ENCODE measurements at regions not wholly inside any gene's neighbourhood (a gene's known extent, or its start where the extent isn't known, plus 50 kb on each side); places are given as distances from the start of the nearest gene placed in this dataset.
"Not testable (repeated sequence)": the region's sequence is repeated elsewhere in the genome, so short reads cannot be mapped to it uniquely, and the experiment has no call there.

GRCh38 chr12:65740506-65740872 is 83.8 kb upstream of the HMGA2 start:
- no peak for DNase-seq

DNA sequence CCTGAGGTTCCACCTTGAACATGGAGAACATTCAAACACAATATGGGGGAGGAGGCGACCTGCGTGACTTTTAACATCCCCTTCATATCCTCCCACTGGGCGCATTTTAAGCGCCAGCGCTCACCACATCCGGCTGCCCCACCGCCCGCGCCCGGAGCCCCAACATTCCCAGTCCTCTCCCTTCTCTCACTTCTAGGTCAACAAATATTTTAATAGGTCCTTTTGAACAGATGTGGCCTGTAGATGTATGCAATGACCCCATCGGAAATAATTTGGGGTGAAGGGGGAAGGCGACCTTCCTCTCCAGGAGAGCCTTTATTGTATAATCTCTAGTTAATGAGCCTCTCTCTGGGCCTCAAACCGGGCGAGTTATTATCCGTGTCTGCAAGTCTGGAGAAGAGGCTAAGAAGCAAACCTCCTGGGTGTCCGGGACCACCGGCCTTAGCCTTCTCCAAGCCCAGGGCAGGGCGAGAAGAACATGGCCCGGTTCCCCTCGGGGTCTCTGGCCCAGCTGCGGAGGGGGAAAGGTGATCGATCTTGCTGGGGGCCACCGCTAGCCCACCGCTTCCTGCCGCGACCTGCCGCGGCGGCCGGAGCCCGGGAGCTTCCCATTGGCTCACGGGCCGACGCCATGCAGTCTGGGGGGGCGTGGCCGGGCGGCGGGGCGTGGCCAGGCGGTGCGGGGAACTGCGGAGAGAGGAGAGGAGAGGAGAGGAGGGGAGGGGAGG is 83.2 kb upstream of the HMGA2 start:
- peak; percentile 53 to 84 (median 66) for DNase-seq

GRCh38 chr12:65741656-65742017 is 82.6 kb upstream of the HMGA2 start:
- DNase-seq, result peak; percentile 12 to 43 (median 28)

DNA sequence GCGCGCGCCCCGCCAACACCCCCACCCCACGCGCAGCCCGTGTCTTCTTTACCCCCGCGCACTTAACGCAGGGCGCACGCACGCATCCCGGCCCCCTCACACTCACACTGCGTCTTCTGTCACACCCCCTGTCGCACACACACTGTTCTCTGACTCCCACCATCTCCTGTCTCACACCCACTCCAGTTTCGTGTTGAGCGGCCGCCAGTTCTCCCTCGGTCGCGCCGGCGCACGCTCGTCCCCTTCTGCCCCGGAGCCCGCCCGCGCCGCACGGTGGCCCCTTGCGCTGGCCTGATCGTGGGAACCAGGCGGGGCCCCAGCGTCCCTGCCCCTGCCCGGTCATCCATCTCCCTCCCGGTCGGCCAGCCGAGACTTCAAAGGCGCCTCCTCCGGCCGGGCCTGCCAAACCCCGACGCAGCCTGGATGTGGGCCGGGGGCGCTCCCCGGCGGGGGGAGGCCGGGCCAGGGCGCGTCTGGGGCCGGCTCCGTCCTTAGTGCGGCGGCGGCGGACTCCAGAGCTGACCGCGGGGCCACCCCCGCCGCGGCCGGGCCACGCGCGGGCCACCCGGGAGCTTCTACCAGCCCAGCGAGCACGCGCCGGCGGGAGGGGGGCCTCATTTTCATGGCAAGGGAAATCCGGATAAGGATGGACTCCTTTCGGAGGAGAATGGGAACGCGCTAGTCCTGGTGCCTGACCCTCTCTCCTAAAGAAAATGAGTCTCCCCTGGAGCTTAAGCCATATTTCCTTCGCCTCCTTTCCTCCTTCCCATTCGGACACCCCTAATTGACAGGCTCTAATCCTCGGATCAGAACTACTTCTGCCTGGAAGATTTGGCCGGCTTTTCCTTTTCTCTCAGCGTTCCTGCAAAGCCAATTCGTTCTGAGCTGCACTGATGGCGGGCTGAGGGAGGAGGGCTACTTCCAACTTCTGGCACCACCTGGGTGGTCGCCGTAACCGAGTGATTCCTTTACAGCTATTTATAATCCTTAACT is 82.0 kb upstream of the HMGA2 start:
- peak; percentile 20 to 60 (median 42) for DNase-seq

- not testable (repeated sequence) for DNase-seq
Measured at GRCh38 chr12:65744236-65744840, 79.9 kb upstream of the HMGA2 start.

DNA sequence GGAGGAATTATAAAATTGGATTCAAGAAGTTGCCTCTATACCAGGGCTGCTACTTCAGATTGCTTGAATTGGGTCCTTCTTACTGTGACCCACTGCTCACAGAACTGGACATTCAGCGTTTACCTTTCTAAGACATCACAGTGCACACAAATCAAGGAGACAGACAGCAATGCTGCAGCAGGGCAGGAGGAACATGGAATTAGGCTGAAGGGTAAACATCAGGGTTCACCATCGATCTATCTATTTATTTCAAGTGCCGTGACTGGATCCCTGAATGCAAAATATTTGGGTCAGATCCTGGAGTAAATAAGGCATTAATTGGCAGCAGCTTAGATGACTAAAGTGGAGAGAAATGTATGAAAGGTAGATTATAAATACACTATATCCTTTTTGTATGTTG is 76.9 kb upstream of the HMGA2 start:
- DNase-seq, result no peak

DNA sequence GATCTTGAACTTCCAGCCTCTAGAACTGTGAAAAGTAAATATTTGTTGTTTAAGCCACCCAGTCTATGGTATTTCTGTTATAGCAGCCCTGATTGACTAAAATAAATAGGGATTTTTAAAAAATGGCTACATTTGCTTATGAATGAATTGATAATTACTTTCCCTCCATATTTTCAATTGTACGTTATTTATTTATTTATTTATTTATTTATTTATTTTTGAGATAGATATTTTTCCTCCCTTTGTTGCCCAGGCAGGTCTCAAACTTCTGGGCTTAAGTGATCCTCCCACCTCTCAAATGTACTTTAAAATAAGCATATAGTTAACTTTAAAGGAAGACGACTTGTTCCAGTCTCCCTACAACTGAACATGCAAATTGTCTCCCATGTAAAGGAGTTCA is 76.0 kb upstream of the HMGA2 start:
- DNase-seq, result no peak

DNA sequence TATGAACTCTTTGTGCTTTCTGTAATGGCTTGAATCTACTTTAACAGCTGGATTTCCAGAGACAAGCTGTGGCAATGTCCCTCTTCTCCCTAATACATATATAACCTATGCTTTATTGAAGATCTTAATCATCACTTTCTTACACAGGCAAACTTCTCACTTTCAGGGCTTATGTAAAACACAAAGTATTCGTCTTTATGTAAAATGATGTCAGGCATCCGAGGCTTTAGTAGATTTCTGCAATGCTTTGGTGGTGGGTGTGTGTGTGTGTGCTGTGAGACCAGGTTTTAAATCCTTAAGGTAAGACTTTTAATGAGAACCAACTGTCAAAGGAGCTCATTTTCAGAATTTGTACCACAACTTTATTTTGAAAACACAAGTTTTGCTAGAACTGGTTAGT is 70.0 kb upstream of the HMGA2 start:
- no peak for DNase-seq

DNA sequence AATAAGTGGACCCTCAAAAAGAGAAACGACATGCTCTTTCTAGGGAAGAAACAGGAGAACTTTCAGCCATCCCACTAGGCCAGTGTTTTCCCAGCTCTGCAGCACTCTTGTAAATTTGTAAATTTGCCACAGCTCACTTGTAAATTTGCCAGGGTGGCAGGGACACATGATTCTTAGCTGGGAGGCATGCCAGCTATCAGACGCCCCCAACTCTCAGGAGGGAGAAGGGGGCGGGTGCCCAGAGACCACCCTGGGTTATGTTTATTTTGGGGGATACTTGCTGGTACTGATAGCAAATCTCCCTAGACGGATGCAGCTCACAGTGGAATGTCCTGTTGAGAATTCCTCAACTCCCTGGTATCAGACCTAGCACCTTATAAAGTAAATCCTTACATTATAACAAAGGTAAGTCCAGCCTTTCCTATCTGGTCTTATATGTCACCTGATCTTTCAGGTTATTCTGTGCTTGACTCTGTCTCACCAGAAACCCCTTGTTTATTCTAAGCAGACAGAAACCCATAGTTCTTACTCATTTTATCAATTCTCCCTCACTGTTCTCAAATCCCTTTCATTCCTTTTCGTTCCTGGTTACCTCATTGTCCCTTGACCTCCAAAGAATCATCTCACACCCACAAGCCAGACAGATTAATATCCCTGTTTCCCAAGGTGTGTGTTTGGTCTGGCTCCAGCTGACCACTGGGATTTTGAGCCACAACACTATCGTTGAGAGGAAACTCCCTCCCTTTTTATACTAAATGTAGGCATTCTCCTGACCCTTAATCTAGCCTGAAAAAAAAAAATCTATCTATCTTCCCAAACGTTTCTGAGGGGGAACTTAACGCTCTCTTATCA is 69.3 kb upstream of the HMGA2 start:
- DNase-seq, result no peak

DNA sequence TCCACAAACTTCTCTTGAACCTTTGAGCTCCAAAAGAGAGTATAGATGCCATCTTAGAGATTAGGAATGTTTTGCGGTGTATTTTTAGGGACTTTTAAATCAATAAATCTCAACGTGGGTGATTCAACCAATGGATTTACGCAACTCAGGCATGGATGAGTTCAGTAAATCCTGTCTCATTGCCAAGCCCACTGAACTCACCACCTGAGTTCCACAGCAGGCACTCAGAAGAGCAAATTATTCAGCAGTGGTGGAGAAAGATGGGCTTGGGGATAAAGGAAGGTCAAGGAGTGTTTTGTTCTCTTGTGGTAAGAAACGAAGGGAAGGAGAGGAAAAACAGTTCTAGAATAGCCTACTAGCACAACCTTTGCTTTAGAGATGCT is 68.7 kb upstream of the HMGA2 start:
- no peak for DNase-seq

DNA sequence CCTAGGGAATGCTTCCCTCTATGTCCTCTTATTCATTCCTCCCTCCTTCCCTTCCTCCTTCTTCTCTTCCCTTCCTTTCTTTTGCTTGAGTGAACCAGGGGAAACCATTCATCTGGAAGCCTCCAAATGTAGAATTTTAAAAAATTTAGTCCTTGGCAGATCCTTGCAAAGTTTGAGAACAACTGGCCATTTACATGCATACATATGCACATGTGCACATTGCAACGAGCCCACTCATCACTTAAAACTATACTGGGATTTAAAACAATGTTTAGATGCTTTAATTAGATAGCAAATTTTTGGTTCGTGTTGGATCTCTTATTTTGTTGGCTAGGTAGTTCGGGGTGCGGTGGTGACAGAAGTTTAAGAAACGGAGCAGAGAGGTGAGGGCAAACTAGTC is 68.0 kb upstream of the HMGA2 start:
- DNase-seq, result no peak

GRCh38 chr12:65756956-65757511 is 67.2 kb upstream of the HMGA2 start:
- no peak for DNase-seq

- DNase-seq, result no peak
Measured at GRCh38 chr12:65758401-65758800, 65.9 kb upstream of the HMGA2 start.

DNA sequence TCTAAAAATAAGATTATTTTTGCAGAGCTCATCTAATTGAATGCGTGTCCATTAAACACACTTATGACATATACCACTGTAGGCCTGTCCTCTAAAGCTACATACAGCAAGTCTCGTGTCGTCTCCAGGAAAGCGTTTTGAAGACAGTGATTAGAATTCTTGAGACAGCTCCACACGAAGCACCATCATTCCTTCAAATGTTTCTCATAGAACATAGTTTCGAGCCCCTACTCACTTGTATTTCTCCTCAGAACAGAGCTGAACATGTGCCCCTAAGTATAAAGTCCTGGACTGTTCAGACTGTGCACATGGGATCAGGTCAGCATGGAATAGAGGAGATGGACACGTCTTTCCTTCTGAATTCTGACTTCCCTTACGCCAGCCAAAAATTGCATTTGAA is 64.5 kb upstream of the HMGA2 start:
- no peak for DNase-seq

DNA sequence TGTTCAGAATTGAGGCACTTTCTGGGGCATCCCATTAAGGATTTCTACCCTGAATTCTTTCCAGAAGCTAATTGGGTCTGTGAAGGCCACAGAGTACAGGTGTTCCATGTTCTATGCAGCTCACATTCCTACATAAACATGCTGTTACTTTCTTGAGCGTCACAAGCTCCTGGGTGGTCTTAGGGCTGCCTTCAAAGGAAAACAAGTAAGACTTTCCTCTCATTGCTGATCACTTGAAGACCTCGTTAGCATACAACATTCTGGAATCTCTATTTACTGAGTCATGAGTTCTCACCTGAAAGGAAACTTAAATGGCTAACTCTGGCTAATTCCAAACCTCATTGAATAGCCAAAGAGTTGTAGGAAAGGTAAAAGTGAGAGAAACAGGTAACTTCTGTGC is 63.0 kb upstream of the HMGA2 start:
- no peak for DNase-seq

DNA sequence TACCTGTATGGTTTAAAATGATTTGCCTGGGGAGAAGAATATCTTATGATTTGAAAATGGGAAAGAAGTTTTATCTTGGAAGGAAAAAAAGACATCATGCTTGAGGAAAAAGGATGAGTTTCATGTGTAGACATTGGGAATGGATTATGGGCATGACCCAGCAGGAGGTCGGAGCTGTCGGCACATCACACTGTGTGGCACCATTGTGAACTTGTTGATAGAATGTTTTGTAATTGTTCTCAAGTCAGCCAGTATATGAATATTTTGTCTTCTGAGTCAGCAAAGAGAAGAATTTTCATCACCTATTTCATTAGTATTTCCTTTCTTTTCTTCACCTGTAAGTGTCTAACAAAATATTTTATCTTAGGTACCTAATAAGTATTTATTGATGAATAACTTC is 60.0 kb upstream of the HMGA2 start:
- DNase-seq, result no peak

DNA sequence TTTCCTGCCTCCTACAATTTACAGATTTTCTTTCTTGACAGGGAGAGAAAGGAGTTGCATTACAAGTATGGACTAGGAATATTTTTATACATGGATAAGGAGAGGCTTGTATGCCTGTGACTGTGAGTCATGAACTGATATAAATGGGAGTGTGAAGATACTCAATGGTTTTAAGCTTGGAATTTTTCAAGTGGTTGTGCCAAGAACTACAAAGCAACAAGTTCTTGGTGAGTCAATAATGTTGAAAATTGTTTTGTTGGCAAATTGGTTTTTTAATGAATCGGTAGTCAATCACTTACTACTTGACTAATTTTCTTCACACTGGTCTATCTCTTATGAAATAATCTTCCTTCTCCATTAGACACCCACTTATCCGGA is 58.9 kb upstream of the HMGA2 start:
- no peak for DNase-seq

DNA sequence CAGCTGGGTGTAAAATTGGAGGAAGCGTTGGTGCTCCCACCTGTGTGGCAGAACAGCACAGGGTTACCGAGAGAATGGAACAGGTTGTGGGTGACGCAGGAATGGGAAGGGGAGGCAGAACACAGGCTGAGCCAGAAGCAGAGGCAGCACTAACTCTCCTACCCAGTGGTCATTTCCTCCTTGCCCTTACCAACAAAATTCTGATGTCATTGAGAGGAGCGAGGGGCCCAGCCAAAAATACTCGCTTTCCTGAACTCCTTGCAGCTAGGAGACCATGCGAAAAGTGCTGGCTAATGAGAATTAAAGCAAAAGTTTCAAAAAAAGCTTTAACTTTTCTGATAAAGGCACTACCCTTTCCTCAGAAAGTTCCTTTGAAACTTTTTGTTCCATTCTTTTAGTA is 54.4 kb upstream of the HMGA2 start:
- no peak for DNase-seq
